NB4 (cell line): ENCODE measurements at regions not wholly inside any gene's neighbourhood (a gene's known extent, or its start where the extent isn't known, plus 50 kb on each side); places are given as distances from the start of the nearest gene placed in this dataset.
A peak's percentile ranks its signal among the peaks of the same experiment; 100 is the strongest.

Experiments used
- DNase-seq: peaks from one replicate; pipeline ENCODE4 v3.0.0; 2010; ENCODE audit warnings: low read depth
- H3K4me3 ChIP-seq: one replicate; pipeline ENCODE4 v1.5.1; 2011; ENCODE audit warnings: mild to moderate bottlenecking, low read depth, low read length, moderate library complexity
- CTCF ChIP-seq: IDR thresholded peaks from one replicate; pipeline ENCODE4 v1.5.1; 2012; ENCODE audit warnings: low read depth, low read length
- MAX ChIP-seq: IDR thresholded peaks from 2 replicates; pipeline ENCODE4 v1.6.1; 2011; ENCODE audit warnings: low read depth, low read length
- MYC ChIP-seq: IDR thresholded peaks from 2 replicates; pipeline ENCODE4 v1.6.1; 2011; ENCODE audit warnings: low read depth, low read length
- POLR2A ChIP-seq: IDR thresholded peaks from 2 replicates; pipeline ENCODE4 v1.6.1; 2011; ENCODE audit warnings: mild to moderate bottlenecking; ENCODE audit not compliant: insufficient read length; ENCODE audit errors: extremely low read depth

- H3K4me3 ChIP-seq = no peak overlapping the region
- TF ChIP-seq MYC = no peak
- no peak for DNase-seq
These were observed 400.6 kb upstream of the VSTM2A start for GRCh38 chr7:54141576-54141975.

- H3K4me3 ChIP-seq = no peak overlapping the region
- TF ChIP-seq MAX (no peak), MYC (no peak)
- DNase-seq = no peak
These were observed 396.5 kb upstream of the VSTM2A start for GRCh38 chr7:54145716-54146115.

- no peak for DNase-seq
- no peak for TF ChIP-seq CTCF
- TF ChIP-seq MAX = no peak
- TF ChIP-seq POLR2A = no peak
- TF ChIP-seq MYC = no peak
These were observed 388.7 kb upstream of the VSTM2A start for GRCh38 chr7:54153462-54153861.

GRCh38 chr7:54159088-54159487 is 383.1 kb upstream of the VSTM2A start:
- no peak for TF ChIP-seq MYC
- no peak for TF ChIP-seq POLR2A
- no peak for TF ChIP-seq CTCF
- TF ChIP-seq MAX = no peak
- no peak for DNase-seq
- no peak overlapping the region for H3K4me3 ChIP-seq

More at GRCh38 chr7:54153462-54153861, 388.7 kb upstream of the VSTM2A start:
- no peak overlapping the region for H3K4me3 ChIP-seq

GRCh38 chr7:54161621-54162020 is 380.6 kb upstream of the VSTM2A start:
- peak; percentile 20 for DNase-seq
- TF ChIP-seq CTCF (no peak), MYC (no peak), POLR2A (no peak), MAX (no peak)
- H3K4me3 ChIP-seq = no peak overlapping the region

GRCh38 chr7:54166419-54166818 is 375.8 kb upstream of the VSTM2A start:
- peak; percentile 42 for DNase-seq
- TF ChIP-seq POLR2A = no peak
- TF ChIP-seq CTCF = no peak
- TF ChIP-seq MYC = no peak
- no peak for TF ChIP-seq MAX

More at GRCh38 chr7:54166419-54166818, 375.8 kb upstream of the VSTM2A start:
- no peak overlapping the region for H3K4me3 ChIP-seq
